Activated CD4-positive, alpha-beta T cell treated with anti-CD3 and anti-CD28 coated beads, Interleukin-2, Interleukin-4, amounts not matched to agents 100 ng/mL and 50 ng/mL, durations not matched to agents 16 hours and 8 hours (primary cell): ENCODE measurements at regions not wholly inside any gene's neighbourhood (a gene's known extent, or its start where the extent isn't known, plus 50 kb on each side); places are given as distances from the start of the nearest gene placed in this dataset.

Source experiments
- DNase-seq: peaks from one replicate; pipeline ENCODE4 v3.0.0-alpha.2; 2020; ENCODE audit warnings: low spot score

GRCh38 chr1:157289424-157290105, 151.4 kb upstream of the ETV3 start:
- no peak for DNase-seq

DNA sequence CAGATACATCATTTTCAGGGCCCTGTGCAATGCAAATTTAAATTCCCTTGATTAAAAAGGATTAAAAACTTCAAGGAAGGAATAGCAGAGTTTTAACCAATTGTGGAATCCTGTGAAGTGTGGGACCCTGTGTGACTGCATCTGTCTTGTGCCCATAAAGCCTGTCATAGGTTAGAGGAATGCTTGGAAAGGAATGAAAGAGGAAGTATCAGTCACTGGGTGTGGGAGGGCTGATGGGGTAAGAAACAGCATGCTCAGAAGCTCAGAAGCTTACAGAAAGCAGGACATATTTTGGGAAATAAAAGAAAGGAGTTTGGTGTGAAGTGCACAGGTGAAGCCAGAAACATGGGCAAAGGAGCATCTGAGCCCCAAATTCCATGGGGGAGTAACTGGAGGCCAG, 150.8 kb upstream of the ETV3 start:
- no peak for DNase-seq

- DNase-seq, result no peak
Observed at GRCh38 chr1:157288492-157288891, 150.3 kb upstream of the ETV3 start.

DNA sequence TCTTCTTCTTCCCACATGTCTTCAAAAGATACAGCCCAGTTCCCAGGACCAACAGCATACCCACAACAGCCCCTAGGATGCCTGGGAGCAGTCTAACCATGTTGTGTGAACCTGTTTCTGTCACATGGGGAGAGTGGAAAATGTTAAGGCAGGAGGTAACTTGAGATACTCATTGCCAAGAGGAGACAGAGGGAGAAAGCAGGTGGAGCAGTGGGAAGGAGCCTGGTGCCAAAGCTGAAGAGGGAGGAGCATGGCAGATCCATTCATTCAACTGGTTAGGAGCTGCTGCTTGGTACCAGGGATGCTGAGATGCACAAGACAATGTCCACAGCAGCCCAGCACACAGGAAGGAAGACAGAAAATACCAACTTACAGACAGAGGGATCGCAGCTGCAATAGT, 149.8 kb upstream of the ETV3 start:
- no peak for DNase-seq

DNA sequence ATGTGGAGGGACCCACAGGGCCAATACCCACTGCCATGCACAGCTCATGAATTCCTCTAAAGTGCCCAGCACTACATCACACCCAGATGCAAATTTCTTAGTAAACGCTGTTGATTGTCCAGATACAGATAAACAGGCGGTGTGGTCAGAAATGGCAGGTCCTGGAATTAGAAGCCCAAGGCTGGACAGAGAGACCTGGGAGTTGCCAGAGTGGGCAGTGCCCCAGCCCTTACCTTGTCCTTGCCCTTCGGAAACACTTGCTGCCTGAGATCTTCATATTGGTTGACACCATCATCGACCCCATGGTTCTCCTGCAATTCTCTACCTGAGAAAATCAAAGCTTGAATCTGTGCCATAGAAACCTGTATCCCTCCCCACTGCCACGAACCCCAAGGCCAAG, 149.3 kb upstream of the ETV3 start:
- no peak for DNase-seq

DNA sequence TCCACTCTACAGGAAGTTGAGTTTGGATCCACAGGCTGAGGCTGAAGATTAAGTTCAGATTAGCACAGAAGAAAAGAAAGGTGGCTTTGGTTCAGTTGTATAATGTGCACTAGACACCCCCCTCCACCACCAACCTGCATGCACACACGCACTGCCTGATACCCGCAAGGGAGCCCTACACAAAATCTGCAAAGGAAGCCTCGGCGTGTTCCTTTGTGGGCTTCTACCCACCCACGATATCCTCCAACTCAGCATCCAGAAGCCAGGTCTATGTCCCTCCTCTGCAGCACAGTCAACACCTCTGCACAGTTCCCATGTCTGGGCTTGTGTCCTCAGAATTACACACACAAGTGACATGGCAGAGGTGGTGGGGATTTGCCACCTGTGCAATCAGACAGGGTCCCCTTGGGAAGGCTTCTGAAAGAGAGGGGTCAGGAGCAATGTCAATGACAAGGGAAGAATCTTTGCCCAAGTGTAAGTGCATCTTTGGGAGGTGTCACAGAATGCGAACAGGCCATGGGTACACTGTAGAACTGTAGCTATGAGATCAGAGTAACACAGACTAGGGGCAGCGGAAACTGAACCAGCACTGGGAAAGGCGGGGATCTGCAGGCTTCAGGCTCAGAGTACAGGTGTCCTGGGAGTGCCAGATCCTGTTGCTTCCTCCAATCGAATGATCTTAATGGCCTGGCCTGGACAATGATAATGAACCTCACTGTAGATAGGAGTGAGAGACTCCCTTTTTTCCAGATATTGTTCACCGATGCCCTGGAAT, 148.6 kb upstream of the ETV3 start:
- no peak for DNase-seq

DNA sequence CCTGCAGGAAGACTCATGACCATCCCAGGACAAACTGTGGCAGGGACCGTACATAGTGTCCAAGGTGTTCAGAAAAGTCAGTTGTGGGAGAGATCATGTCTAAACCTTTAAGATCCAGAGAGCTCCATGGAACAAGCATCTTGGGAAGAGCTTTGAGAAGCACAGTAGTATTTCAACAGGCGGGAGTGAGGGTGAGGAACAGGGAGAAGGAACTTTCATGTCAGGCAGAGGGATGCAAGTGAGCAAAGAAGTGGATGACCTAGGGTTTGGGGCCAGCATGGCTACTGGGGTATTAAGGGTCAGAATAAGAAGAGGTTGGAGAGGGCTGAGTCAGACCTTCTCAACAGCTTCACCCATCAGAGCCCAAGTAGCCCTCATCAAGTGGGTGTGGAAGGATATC, 147.9 kb upstream of the ETV3 start:
- no peak for DNase-seq

DNA sequence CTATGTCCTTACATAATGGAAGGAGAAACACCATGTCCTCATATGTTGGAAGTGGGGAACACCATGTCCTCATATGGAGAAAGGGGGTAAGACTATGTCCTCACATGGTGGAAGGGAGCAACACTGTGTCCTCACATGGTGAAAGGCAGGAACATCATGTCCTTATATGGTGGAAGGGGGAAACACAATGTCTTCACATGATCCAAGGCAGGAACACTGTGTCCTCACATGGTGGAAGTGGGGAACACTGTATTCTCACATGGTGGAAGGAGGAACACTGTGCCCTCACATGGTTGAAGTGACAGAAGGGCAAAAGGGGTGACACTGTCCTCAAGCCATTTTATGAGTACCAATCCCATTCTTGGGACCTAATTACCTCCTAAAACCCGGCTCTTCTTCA, 146.3 kb upstream of the ETV3 start:
- DNase-seq, result no peak

DNA sequence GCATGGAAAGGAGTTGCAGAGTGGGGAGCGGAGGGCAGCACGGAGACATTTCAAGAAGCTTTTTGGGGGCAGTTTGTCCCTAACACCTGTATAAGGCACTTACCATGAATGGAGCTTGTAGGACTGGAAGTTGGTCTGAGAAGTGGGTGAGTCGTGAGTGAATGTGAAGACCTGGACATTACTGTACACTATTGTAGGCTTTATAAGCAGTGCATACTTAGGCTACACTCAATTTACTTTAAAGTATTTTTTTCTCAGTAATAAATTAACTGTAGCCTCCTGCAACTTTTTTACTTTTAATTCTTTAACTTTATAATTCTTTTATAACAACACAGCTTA, 141.6 kb upstream of the ETV3 start:
- DNase-seq, result no peak

DNA sequence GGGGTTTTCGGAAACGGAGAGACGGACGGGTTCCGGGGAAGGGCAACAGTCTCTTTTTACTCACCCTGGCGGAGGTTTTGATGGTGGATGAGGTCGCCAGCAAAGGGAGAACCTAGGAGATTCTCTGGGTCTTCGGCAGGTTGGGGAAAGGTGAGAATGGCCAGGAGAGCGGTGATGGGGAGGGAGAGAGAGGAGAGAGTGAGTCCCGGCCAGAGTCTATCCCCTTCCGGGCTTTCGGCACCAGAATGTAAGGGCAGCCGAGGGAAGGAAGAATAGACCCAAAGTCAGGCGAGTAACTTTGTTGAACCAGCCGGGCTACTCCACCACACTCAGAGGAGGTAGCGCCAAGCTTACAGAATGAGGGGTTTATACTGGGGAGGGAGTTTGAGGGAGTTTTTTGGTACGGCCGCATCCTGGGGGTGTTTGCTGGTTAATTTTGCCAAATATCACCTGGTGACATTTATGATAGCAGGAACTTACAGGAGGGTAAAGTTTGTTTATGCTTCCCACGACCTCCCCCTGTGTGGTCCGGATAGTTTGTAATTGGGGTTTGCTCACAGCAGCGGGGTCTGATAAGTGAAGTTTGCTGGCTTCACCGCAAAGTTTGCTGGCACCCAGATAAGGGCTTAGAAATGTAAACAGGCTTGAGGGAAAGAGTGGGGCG, 141.1 kb upstream of the ETV3 start:
- DNase-seq, result no peak

DNA sequence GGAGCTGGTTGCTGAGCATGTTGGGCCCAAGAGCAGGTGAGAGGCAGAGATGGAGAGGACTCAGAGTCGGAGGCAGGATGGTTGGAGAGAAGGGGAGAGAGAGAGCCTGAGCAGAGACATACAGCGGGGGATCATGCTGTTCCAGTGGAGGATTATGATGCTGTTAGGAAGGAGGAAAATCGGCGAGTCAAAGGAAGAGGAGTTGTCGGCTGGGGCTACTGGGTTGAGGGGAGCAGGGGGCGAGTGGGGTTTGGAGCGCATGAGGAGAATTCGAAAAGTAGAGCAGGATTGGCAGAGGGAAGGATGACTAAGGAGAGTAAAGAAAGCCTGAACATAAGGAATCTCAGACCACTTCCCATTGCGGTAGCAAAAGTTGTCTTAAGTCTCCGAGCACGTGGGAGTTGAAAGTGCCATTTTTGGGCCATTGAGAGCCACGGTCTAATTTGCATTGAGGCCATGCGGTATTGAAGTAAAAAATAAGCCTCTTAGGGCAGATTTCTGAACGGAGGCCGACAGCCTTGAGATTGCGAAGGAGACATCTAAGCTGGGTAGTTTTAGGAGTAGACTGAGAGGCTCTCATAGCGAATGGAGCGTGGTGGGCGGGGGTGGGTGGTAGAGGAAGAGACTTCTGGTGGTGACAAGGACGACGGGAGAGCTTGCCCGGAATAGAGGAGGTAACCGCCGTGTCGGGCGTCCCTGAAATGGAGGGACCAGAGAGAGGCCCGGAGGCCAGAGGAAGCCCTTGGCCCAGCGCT, 140.4 kb upstream of the ETV3 start:
- DNase-seq, result no peak

- DNase-seq, result no peak
Observed at GRCh38 chr1:157277913-157278312, 139.7 kb upstream of the ETV3 start.

DNA sequence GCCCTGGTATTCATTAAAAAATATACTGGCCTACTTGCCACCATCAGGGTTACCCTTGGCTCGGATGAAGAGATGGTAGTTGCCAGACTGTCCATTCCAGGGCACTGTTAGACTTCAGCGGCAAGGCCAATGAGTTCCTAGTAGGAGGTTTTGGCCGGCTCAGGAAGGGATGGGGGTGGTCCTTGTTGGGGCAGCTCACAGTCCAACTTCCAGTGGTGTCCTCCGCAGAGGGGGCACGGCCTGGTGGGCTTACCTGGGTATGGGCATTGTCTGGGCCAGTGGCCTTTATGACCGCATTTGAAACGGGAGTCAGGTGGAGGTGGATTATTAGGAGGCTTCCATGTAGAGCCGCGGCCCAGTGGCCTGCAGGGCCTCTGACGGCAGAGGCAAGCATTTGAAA, 139.1 kb upstream of the ETV3 start:
- DNase-seq, result no peak

DNA sequence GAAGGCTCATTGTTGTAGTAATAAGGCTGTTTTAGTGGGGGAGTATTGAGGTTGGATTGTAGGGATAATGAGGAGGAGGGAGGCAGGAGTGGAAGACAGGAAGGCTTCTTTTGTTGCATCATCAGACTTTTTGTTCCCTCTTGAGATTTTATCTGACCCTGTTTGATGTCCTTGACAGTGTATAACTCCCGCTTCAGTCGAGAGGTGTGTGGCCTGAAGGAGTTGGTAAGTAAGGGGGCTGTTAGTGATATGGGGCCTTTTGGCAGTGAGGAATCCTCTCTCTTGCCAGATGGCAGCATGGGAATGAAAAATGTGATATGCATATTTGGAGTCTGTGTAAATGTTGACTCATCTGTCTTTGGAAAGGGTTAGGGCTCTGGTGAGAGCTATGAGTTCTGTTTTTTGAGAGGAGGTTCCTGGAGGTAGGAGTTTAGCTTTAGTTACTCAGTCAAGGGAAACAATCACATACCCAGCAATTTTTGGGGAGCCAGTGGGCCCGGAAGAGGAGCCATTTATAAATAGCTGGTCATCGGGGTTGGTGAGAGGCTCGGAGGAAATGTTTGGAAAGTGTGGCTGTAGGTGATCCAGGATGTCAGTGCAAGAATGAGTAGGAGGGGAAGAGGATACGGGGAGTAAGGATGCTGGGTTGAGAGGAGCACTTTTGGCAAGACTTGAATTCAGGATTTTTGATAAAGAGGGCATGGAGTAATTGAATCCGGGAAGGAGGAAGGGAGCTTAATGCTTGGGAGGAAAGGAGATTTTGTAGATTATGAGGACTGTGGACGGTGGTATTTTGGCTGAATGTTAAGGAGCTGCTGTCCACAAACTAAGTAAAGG, 136.7 kb upstream of the ETV3 start:
- no peak for DNase-seq

DNA sequence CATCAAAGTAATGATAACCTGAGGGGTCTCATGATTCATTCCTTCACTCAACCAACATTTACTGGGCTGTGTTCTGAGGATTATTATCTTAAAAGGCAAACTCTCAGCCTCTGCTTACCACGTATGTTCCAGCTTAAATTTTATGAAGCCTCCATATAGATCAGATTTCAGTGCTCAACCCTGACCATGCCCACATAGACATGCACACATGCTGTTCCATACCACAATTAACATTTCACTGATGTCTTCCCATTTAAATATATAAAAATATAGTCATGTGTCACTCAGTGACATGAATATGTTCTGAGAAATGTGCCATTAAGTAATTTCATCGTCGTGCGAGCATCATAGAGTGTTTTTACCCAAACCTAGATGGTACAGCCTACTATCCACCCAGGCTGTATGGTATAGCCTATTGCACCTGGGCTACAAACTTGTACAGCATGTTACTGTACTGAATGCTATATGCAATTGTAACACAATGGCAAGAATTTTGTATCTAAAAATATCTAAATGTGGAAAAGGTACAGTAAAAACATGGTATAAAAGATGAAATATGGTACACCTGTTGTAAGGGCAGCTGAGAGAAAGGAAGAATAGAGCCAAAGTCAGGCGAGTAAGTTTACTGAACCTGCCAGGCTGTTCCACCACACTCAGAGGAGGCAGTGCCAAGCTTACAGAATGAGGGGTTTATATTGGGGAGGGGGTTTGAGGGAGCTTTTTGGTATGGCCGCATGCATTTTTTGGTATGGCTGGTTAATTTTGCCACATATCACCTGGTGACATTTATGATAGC, 134.7 kb upstream of the ETV3 start:
- DNase-seq, result no peak

DNA sequence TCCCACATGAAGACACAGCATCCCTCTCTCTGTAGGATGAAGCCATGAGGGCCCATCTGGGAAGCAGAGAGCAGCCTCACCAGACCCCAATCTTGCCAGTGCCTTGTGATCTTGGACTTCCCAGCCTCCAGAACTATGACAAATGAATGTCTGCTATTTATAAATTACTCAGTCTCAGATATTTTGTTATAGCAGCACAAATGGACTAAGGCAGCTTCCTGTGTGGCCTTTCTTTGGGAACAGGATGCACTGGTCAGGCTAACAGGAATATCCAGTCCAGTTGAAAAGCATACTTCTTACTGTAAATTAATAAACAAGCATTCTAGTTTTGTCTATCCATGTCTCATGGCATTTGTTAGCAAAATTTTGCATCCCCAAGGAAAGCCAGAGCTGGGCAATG, 134.1 kb upstream of the ETV3 start:
- DNase-seq, result no peak

GRCh38 chr1:157270705-157271274, 132.6 kb upstream of the ETV3 start:
- no peak for DNase-seq

GRCh38 chr1:157269656-157270375, 131.6 kb upstream of the ETV3 start:
- DNase-seq, result no peak

DNA sequence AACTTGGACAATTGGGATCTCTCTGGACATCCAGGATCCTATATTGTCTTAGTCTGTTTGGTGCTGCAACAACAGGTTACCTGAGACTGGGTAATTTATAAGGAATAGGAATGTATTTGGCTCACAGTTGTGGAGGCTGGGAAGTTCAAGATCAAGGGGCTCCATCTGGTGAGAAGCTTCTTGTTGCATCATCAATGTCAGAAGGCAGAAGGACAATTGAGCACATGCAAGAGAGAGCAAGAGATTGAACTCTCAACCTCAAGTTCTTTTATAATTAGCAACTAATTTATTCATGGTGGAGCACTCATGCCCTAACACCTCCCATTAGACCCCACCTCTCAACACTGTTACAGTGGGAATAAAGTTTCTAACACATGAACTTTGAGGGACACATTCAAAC, 124.7 kb upstream of the ETV3 start:
- DNase-seq, result no peak

GRCh38 chr1:157262422-157262821, 124.2 kb upstream of the ETV3 start:
- no peak for DNase-seq
